ENCODE measurements at regions not wholly inside any gene's neighbourhood (a gene's known extent, or its start where the extent isn't known, plus 50 kb on each side); places are given as distances from the start of the nearest gene placed in this dataset.

DNA sequence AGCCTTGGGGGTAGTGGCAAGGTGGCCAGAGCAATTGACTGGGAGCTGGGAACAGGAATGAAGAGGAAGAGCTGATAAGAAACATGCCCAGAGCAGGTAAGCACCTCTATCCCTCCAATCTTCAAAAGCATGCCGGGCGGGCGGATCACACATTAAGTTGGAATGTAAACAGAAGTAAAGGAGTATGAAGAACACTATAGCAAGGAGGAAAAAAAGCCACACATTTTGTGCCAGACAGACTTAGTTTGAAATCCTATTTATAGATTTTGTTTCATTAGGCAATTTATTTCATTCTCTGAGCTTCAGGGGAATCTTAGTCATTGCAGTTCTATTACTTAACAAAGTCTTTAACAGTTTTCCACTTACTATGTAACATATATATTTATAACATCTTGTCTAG lies 173.9 kb upstream of the TNC start:
- no peaks in the 10 kb centered on the region for H3K79me2 ChIP-seq (ENCODE audit: control insufficient read depth, insufficient read depth, low read length)
- no peaks in the 10 kb centered on the region for H3K36me3 ChIP-seq (ENCODE audit: control insufficient read depth, insufficient read depth, low read length)
- H2BK5ac ChIP-seq (ENCODE audit: low read length) = no peak overlapping the region
- H3K4me1 ChIP-seq (ENCODE audit: control insufficient read depth, low read depth, low read length) = peaks cover 11% of the 10 kb centered on the region
- no peak overlapping the region for H3K56ac ChIP-seq (ENCODE audit: low read length)
- no peak overlapping the region for H3K9ac ChIP-seq (ENCODE audit: low read length)
- H3K4me3 ChIP-seq (ENCODE audit: low read length) = no peak overlapping the region
- no peaks in the 10 kb centered on the region for H3K27me3 ChIP-seq (ENCODE audit: insufficient read depth, low read length, poor library complexity)
- no peak overlapping the region for H4K8ac ChIP-seq (ENCODE audit: low read depth, low read length)
- no peak overlapping the region for H3K4me2 ChIP-seq (ENCODE audit: low read length)
- H4K5ac ChIP-seq (ENCODE audit: low read length) = no peak overlapping the region
- no peak overlapping the region for H2BK120ac ChIP-seq (ENCODE audit: low read depth, low read length)
- no peak overlapping the region for H2BK15ac ChIP-seq (replicated peaks; ENCODE audit: low read depth)
- H3K79me1 ChIP-seq (ENCODE audit: low read length) = no peaks in the 10 kb centered on the region
- no CpG with 5 or more reads among the region's 3 CpGs for WGBS (ENCODE audit: extremely low coverage, insufficient coverage, low lambda C conversion rate)
- no peak overlapping the region for H3K4ac ChIP-seq (ENCODE audit: low read depth, low read length)
- DNase-seq = peak; percentile 81
- no peak overlapping the region for H2AK5ac ChIP-seq (ENCODE audit: low read length)
- no peak overlapping the region for H3K27ac ChIP-seq (ENCODE audit: low read depth, low read length)
- no peak overlapping the region for H3K18ac ChIP-seq (ENCODE audit: low read length)
- H3K23ac ChIP-seq (ENCODE audit: low read length) = no peak overlapping the region

DNA sequence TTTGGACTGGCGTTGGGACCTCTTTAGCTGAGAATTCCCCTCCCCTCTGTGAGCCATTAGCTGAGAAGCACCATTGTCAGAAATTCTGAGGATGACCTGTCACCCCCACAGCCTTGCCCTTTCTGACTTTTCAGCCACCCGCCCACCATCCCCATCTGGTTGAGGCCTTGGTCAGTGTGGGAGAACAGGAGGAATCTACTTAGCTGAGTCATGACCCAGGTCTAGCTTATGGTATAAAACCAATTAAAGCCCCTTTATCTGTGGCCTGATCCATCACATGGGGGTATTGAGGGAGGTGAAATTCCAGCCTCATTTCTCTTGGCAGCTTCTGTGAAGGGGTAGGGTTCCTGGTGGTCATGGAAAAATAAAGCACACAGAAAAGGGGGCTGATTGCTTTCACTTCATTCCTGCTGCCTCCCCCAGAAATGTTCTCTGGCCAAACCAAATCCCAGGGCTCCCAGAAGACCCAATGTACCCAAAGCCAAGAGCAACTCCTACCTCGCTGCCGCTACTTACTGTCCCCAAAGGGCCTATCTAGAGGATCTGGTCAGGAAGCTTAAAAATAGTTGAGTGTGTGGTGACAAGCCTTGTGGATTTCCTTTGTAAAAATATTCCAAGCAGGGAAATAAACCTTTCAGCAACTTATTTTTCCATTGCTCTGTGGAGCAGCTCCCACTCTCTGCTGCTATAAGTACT lies 174.8 kb upstream of the TNC start:
- Histone ChIP-seq H2AK5ac (ENCODE audit: low read length) (peak overlapping the region; percentile 22), H3K4ac (ENCODE audit: low read depth, low read length) (no peak overlapping the region), H3K9ac (ENCODE audit: low read length) (no peak overlapping the region), H2BK5ac (ENCODE audit: low read length) (no peak overlapping the region), H3K79me2 (ENCODE audit: control insufficient read depth, insufficient read depth, low read length) (no peaks in the 10 kb centered on the region), H3K4me3 (ENCODE audit: low read length) (no peak overlapping the region), H3K4me2 (ENCODE audit: low read length) (no peak overlapping the region), H3K79me1 (ENCODE audit: low read length) (no peaks in the 10 kb centered on the region), H3K56ac (ENCODE audit: low read length) (no peak overlapping the region), H3K36me3 (ENCODE audit: control insufficient read depth, insufficient read depth, low read length) (no peaks in the 10 kb centered on the region), H3K27ac (ENCODE audit: low read depth, low read length) (peak overlapping the region; percentile 14), H3K4me1 (ENCODE audit: control insufficient read depth, low read depth, low read length) (peaks cover 12% of the 10 kb centered on the region), H4K5ac (ENCODE audit: low read length) (no peak overlapping the region), H2BK120ac (ENCODE audit: low read depth, low read length) (no peak overlapping the region), H3K18ac (ENCODE audit: low read length) (peak overlapping the region; percentile 1), H2BK15ac (replicated peaks; ENCODE audit: low read depth) (no peak overlapping the region), H3K27me3 (ENCODE audit: insufficient read depth, low read length, poor library complexity) (no peaks in the 10 kb centered on the region), H4K8ac (ENCODE audit: low read depth, low read length) (no peak overlapping the region), H3K23ac (ENCODE audit: low read length) (no peak overlapping the region)
- WGBS (ENCODE audit: extremely low coverage, insufficient coverage, low lambda C conversion rate) = no CpG with 5 or more reads among the region's 4 CpGs
- DNase-seq = peak; percentile 32

DNA sequence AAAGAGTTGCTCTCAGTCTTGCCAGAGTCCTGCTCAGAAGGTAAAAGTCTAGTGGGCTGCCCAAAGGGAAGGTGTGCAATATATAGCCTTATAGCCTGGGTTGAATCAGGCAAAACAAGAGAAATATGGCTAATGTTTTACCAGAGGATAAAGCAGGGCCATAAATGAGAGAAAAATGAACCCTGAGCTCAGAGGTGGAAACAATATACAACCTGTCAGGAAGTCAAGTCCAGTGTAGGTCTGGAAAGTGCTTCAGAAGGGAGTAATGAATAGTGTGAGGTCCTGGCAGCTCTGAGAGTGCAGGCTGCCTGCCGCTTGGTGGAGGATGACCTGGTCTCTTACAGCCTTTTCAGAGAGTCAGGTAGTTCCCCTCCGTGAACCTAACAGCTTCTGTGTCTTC lies 177.8 kb upstream of the TNC start:
- H3K56ac ChIP-seq (ENCODE audit: low read length) = no peak overlapping the region
- H4K8ac ChIP-seq (ENCODE audit: low read depth, low read length) = no peak overlapping the region
- H3K23ac ChIP-seq (ENCODE audit: low read length) = no peak overlapping the region
- DNase-seq = no peak
- H3K27ac ChIP-seq (ENCODE audit: low read depth, low read length) = no peak overlapping the region
- H4K5ac ChIP-seq (ENCODE audit: low read length) = no peak overlapping the region
- H2AK5ac ChIP-seq (ENCODE audit: low read length) = no peak overlapping the region
- no peaks in the 10 kb centered on the region for H3K36me3 ChIP-seq (ENCODE audit: control insufficient read depth, insufficient read depth, low read length)
- peaks cover 12% of the 10 kb centered on the region for H3K4me1 ChIP-seq (ENCODE audit: control insufficient read depth, low read depth, low read length)
- H3K18ac ChIP-seq (ENCODE audit: low read length) = no peak overlapping the region
- H3K4me2 ChIP-seq (ENCODE audit: low read length) = no peak overlapping the region
- H2BK15ac ChIP-seq (replicated peaks; ENCODE audit: low read depth) = no peak overlapping the region
- H2BK120ac ChIP-seq (ENCODE audit: low read depth, low read length) = no peak overlapping the region
- no CpG with 5 or more reads among the region's 2 CpGs for WGBS (ENCODE audit: extremely low coverage, insufficient coverage, low lambda C conversion rate)
- no peak overlapping the region for H3K9ac ChIP-seq (ENCODE audit: low read length)
- no peaks in the 10 kb centered on the region for H3K79me2 ChIP-seq (ENCODE audit: control insufficient read depth, insufficient read depth, low read length)
- no peaks in the 10 kb centered on the region for H3K79me1 ChIP-seq (ENCODE audit: low read length)
- no peak overlapping the region for H3K4me3 ChIP-seq (ENCODE audit: low read length)
- no peaks in the 10 kb centered on the region for H3K27me3 ChIP-seq (ENCODE audit: insufficient read depth, low read length, poor library complexity)
- H2BK5ac ChIP-seq (ENCODE audit: low read length) = no peak overlapping the region
- H3K4ac ChIP-seq (ENCODE audit: low read depth, low read length) = no peak overlapping the region

DNA sequence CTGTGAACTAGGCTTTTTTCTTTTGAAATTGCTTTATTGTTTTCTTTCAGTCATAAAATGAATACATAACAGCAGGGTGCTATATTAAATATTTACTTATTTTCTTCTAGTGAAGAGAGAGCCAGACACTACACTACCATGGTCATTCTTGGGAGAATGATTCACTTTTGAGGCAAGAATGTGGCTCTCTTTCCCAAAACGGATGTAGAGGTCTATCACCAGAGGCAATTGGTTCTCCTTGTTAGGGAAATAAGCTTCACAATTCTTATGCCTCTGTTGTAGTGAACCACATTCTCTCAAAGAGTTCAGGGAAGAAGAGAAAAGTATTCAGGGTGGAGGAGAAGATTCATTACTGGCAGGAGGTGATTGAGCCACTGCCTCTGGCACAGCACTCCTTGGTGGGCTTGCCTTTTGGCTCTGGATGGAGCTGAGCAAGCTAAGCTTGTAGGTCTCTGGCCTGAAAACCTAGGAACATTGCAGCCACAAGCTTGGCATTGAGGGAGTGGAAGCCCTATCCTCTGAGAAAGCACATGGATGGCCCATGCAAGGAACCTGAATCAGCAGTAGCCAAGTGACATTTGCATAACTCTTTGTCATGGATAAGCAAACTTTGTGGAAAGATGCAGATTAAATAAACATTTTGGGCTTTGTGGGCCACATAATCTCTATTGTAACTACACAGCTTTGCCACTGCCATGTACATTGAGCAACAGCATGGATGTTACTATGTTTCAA lies 179.0 kb upstream of the TNC start:
- Histone ChIP-seq H2BK5ac (ENCODE audit: low read length) (no peak overlapping the region), H3K36me3 (ENCODE audit: control insufficient read depth, insufficient read depth, low read length) (no peaks in the 10 kb centered on the region), H3K4me2 (ENCODE audit: low read length) (no peak overlapping the region), H3K9ac (ENCODE audit: low read length) (no peak overlapping the region), H3K27me3 (ENCODE audit: insufficient read depth, low read length, poor library complexity) (no peaks in the 10 kb centered on the region), H4K8ac (ENCODE audit: low read depth, low read length) (no peak overlapping the region), H3K79me1 (ENCODE audit: low read length) (no peaks in the 10 kb centered on the region), H3K27ac (ENCODE audit: low read depth, low read length) (no peak overlapping the region), H3K79me2 (ENCODE audit: control insufficient read depth, insufficient read depth, low read length) (no peaks in the 10 kb centered on the region), H3K4me3 (ENCODE audit: low read length) (no peak overlapping the region), H4K5ac (ENCODE audit: low read length) (no peak overlapping the region), H3K56ac (ENCODE audit: low read length) (no peak overlapping the region), H3K18ac (ENCODE audit: low read length) (no peak overlapping the region), H3K4me1 (ENCODE audit: control insufficient read depth, low read depth, low read length) (peaks cover 9% of the 10 kb centered on the region), H2BK15ac (replicated peaks; ENCODE audit: low read depth) (no peak overlapping the region), H3K4ac (ENCODE audit: low read depth, low read length) (no peak overlapping the region), H2AK5ac (ENCODE audit: low read length) (no peak overlapping the region), H3K23ac (ENCODE audit: low read length) (no peak overlapping the region), H2BK120ac (ENCODE audit: low read depth, low read length) (no peak overlapping the region)
- no CpG with 5 or more reads among the region's 1 CpG for WGBS (ENCODE audit: extremely low coverage, insufficient coverage, low lambda C conversion rate)
- no peak for DNase-seq

DNA sequence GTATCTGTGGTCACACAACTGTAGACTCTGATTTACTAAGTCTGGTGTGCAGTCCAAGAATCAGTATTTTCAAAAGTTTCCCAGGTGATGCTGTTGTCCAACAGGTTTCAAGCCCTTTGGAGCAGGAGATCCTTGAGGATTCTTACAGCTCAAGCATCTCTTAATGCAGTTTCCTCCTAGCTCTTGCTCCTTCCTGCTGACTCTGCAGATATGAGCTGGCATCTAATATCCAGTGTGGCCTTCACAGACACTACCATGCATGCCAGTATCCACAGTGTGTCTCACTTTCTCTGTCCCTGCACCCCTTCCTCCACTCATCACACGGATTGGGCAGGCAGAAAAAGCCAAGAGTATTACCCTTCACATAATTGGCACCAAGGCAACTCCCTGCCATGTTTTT lies 182.2 kb upstream of the TNC start:
- no CpG with 5 or more reads among the region's 1 CpG for WGBS (ENCODE audit: extremely low coverage, insufficient coverage, low lambda C conversion rate)
- H3K4me3 ChIP-seq (ENCODE audit: low read length) = no peak overlapping the region
- no peak overlapping the region for H3K4ac ChIP-seq (ENCODE audit: low read depth, low read length)
- no peaks in the 10 kb centered on the region for H3K27me3 ChIP-seq (ENCODE audit: insufficient read depth, low read length, poor library complexity)
- H3K36me3 ChIP-seq (ENCODE audit: control insufficient read depth, insufficient read depth, low read length) = no peaks in the 10 kb centered on the region
- no peak overlapping the region for H3K4me2 ChIP-seq (ENCODE audit: low read length)
- H3K18ac ChIP-seq (ENCODE audit: low read length) = no peak overlapping the region
- H2AK5ac ChIP-seq (ENCODE audit: low read length) = no peak overlapping the region
- no peak overlapping the region for H3K27ac ChIP-seq (ENCODE audit: low read depth, low read length)
- H4K5ac ChIP-seq (ENCODE audit: low read length) = no peak overlapping the region
- H2BK15ac ChIP-seq (replicated peaks; ENCODE audit: low read depth) = no peak overlapping the region
- H3K9ac ChIP-seq (ENCODE audit: low read length) = no peak overlapping the region
- no peak overlapping the region for H2BK120ac ChIP-seq (ENCODE audit: low read depth, low read length)
- H4K8ac ChIP-seq (ENCODE audit: low read depth, low read length) = no peak overlapping the region
- H2BK5ac ChIP-seq (ENCODE audit: low read length) = no peak overlapping the region
- H3K4me1 ChIP-seq (ENCODE audit: control insufficient read depth, low read depth, low read length) = peaks cover 2% of the 10 kb centered on the region
- no peaks in the 10 kb centered on the region for H3K79me1 ChIP-seq (ENCODE audit: low read length)
- no peak overlapping the region for H3K56ac ChIP-seq (ENCODE audit: low read length)
- no peak for DNase-seq
- no peak overlapping the region for H3K23ac ChIP-seq (ENCODE audit: low read length)
- no peaks in the 10 kb centered on the region for H3K79me2 ChIP-seq (ENCODE audit: control insufficient read depth, insufficient read depth, low read length)
